ENCODE measurements at regions not wholly inside any gene's neighbourhood (a gene's known extent, or its start where the extent isn't known, plus 50 kb on each side); places are given as distances from the start of the nearest gene placed in this dataset.

DNA sequence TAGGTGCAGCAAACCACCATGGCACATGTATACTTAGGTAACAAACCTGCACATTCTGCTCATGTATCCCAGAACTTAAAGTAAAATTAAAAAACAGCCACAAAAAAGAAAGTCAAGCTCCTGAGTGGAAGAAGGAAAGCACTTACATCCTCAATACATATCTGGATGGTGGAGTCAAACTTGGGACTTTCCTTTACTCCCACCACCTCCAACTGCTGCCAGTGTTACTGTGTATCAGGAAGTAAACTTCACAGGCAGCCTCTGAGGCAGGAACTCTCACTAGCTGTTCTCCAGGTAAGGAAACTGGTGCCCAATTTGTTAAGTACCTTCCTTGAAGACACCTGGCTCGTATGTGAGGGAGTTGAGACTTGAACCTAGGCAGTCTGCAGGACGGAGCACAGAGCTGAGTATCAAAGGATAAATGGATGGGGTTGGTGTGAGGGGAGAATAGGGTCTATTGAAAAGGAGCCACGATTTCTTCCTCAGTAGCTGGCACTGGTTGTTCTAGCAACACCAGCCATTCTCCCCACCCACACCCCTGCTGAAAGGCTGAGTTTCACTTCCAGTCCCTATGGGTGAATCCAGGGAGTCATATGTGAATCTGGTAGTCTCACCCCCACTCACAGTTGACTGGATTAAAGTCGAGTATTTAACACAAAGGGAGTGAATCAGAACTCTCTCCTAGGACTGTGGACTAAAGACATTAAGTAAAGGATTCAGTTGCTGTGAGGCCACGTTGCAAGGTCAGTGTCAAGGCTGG, 50.0 kb upstream of the GPR39 start:
- intact Hi-C loops (cut with DNase I) = no loop called here

More for the DNA sequence above, 50.0 kb upstream of the GPR39 start:
- no peak for ATAC-seq
- DNase-seq = no peak

Small RNA genes in the stretch of these regions (microRNA-seq; reads per million reads assigned to microRNA genes)
- gene MIR663B = 0 reads per million in 2 donors

All from left cardiac atrium (tissue), 4 donors.